Suppressor macrophage treated with lipopolysaccharide for 1 hour (primary cell): ENCODE measurements at regions not wholly inside any gene's neighbourhood (a gene's known extent, or its start where the extent isn't known, plus 50 kb on each side); places are given as distances from the start of the nearest gene placed in this dataset.

ENCODE experiments used
- DNase-seq, 3 donors: peaks; one replicate each; pipeline ENCODE4 v3.0.0-alpha.2; 2020 to 2022

- DNase-seq: no peak
Observed at GRCh38 chr12:98359856-98360255, 155.5 kb upstream of the TMPO start.

GRCh38 chr12:98360401-98360800, 155.0 kb upstream of the TMPO start:
- DNase-seq: no peak

GRCh38 chr12:98369581-98369980, 145.8 kb upstream of the TMPO start:
- peak in 1 of 3 donors; percentile 3 for DNase-seq

- DNase-seq: no peak
Observed at GRCh38 chr12:98370976-98371375, 144.4 kb upstream of the TMPO start.

GRCh38 chr12:98371419-98371818, 144.0 kb upstream of the TMPO start:
- DNase-seq: no peak

- no peak for DNase-seq
Observed at GRCh38 chr12:98372340-98373024, 142.9 kb upstream of the TMPO start.

GRCh38 chr12:98373025-98373554, 142.3 kb upstream of the TMPO start:
- DNase-seq: peak; percentile 37 to 54 (median 38)

GRCh38 chr12:98374007-98374406, 141.4 kb upstream of the TMPO start:
- DNase-seq: no peak

GRCh38 chr12:98379106-98379505, 136.3 kb upstream of the TMPO start:
- DNase-seq: no peak

GRCh38 chr12:98385641-98386040, 129.7 kb upstream of the TMPO start:
- no peak for DNase-seq

GRCh38 chr12:98387444-98387843, 127.9 kb upstream of the TMPO start:
- DNase-seq: no peak

GRCh38 chr12:98388126-98388525, 127.3 kb upstream of the TMPO start:
- no peak for DNase-seq

GRCh38 chr12:98389593-98389992, 125.8 kb upstream of the TMPO start:
- no peak for DNase-seq

- peak; percentile 81 to 89 (median 87) for DNase-seq
Observed at GRCh38 chr12:98397323-98398105, 117.9 kb upstream of the TMPO start.

GRCh38 chr12:98399532-98399931, 115.9 kb upstream of the TMPO start:
- peak; percentile 76 to 83 (median 81) for DNase-seq

- DNase-seq: no peak
Observed at GRCh38 chr12:98401427-98401826, 114.0 kb upstream of the TMPO start.

GRCh38 chr12:98402091-98402490, 113.3 kb upstream of the TMPO start:
- DNase-seq: no peak

- DNase-seq: no peak
Observed at GRCh38 chr12:98402671-98403070, 112.7 kb upstream of the TMPO start.

GRCh38 chr12:98403385-98403784, 112.0 kb upstream of the TMPO start:
- DNase-seq: no peak

- peak in 1 of 3 donors; percentile 9 for DNase-seq
Observed at GRCh38 chr12:98403936-98404335, 111.5 kb upstream of the TMPO start.

GRCh38 chr12:98405805-98406366, 109.5 kb upstream of the TMPO start:
- DNase-seq: no peak

- DNase-seq: no peak
Observed at GRCh38 chr12:98406378-98406777, 109.0 kb upstream of the TMPO start.

- DNase-seq: peak; percentile 31 to 60 (median 51)
Observed at GRCh38 chr12:98408681-98409080, 106.7 kb upstream of the TMPO start.

- DNase-seq: peak; percentile 14 to 60 (median 31)
Observed at GRCh38 chr12:98409548-98409947, 105.8 kb upstream of the TMPO start.
